ENCODE measurements at regions not wholly inside any gene's neighbourhood (a gene's known extent, or its start where the extent isn't known, plus 50 kb on each side); places are given as distances from the start of the nearest gene placed in this dataset.

DNA sequence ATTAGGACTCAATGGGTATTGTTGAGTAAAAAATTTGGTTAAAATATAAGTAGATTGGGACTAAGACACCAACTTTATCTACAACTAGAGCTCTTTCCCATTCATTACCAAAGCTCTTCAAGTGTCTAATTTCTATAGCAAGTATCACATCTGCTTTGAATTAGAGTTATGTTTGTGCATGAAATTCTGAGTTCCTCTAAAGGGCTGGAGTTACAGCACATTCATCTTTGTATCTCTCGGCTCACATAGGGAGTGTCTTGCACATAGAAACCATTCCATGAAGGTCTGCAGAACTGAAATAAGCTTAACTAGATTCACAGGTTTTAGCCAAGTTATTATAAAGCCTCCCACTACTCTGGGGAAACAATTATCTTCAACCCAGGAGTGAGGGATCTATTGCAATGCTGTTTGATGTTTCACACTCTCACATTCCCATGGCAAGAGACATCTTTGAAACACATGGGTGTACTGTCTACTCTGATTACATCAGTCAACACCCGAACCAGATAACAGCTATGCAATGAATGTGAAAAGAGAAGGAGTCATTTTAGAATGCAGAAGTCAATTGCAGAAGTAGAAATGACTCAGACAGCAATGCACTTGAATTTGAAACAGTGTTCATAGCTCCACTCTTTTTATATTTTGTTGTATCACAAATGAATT is 93.1 kb upstream of the KBTBD8 start:
- ChIA-PET CTCF (interaction anchor here (0.6 kb wide), 1 partner anchor 566 kb away, joined by 3 read pairs; no protein-coding TSS in a partner anchor), POLR2A (no interaction called here)
- Histone ChIP-seq H3K9me3 (ENCODE audit: control insufficient read depth, insufficient read depth, low read depth, low read length) (no peaks in the 10 kb centered on the region), H3K27ac (ENCODE audit: extremely low read depth, low read depth, low read length) (no peak overlapping the region), H3K4me3 (ENCODE audit: low read depth, low read length) (no peak overlapping the region), H3K36me3 (ENCODE audit: control insufficient read depth in 2 of 2, insufficient read depth in 1 of 2, low read length in 2 of 2) (no peaks in the 10 kb centered on the region), H3K4me1 (ENCODE audit: control insufficient read depth, insufficient read depth, low read length) (no peaks in the 10 kb centered on the region)
- TF ChIP-seq PRDM1 (tag by site-specific recombination; IDR thresholded peaks at IDR 0.05) (no peak), EGR2 (tag by site-specific recombination; IDR thresholded peaks at IDR 0.05; ENCODE audit: low read depth) (no peak), ZNF416 (tag by site-specific recombination; IDR thresholded peaks at IDR 0.05) (no peak), ZNF596 (tag by site-specific recombination; IDR thresholded peaks at IDR 0.05) (no peak), ZNF433 (tag by site-specific recombination; IDR thresholded peaks at IDR 0.05; ENCODE audit: low read depth) (no peak), ZNF184 (tag by site-specific recombination; IDR thresholded peaks at IDR 0.05) (no peak), ZNF157 (tag by site-specific recombination; IDR thresholded peaks at IDR 0.05) (no peak), ZNF366 (tag by site-specific recombination; conservative IDR thresholded peaks at IDR 0.05) (no peak), HOXC10 (CRISPR knock-in tag; IDR thresholded peaks at IDR 0.05) (no peak), ZNF404 (tag by site-specific recombination; IDR thresholded peaks at IDR 0.05) (no peak), KLF9 (tag by site-specific recombination; IDR thresholded peaks at IDR 0.05; ENCODE audit: low read depth) (no peak), ZNF174 (tag by site-specific recombination; IDR thresholded peaks at IDR 0.05) (no peak), ZNF324 (tag by site-specific recombination; IDR thresholded peaks at IDR 0.05) (no peak)
- TF ChIP-seq, protein P1, sequence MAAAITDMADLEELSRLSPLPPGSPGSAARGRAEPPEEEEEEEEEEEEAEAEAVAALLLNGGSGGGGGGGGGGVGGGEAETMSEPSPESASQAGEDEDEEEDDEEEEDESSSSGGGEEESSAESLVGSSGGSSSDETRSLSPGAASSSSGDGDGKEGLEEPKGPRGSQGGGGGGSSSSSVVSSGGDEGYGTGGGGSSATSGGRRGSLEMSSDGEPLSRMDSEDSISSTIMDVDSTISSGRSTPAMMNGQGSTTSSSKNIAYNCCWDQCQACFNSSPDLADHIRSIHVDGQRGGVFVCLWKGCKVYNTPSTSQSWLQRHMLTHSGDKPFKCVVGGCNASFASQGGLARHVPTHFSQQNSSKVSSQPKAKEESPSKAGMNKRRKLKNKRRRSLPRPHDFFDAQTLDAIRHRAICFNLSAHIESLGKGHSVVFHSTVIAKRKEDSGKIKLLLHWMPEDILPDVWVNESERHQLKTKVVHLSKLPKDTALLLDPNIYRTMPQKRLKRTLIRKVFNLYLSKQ (tag by site-specific recombination; IDR thresholded peaks at IDR 0.05; ENCODE audit: borderline replicate concordance): no peak
- TF ChIP-seq, protein P2, sequence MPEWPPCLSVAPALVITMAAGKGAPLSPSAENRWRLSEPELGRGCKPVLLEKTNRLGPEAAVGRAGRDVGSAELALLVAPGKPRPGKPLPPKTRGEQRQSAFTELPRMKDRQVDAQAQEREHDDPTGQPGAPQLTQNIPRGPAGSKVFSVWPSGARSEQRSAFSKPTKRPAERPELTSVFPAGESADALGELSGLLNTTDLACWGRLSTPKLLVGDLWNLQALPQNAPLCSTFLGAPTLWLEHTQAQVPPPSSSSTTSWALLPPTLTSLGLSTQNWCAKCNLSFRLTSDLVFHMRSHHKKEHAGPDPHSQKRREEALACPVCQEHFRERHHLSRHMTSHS (tag by site-specific recombination; IDR thresholded peaks at IDR 0.05): no peak
- TF ChIP-seq, protein P3, sequence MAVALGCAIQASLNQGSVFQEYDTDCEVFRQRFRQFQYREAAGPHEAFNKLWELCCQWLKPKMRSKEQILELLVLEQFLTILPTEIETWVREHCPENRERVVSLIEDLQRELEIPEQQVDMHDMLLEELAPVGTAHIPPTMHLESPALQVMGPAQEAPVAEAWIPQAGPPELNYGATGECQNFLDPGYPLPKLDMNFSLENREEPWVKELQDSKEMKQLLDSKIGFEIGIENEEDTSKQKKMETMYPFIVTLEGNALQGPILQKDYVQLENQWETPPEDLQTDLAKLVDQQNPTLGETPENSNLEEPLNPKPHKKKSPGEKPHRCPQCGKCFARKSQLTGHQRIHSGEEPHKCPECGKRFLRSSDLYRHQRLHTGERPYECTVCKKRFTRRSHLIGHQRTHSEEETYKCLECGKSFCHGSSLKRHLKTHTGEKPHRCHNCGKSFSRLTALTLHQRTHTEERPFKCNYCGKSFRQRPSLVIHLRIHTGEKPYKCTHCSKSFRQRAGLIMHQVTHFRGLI (tag by site-specific recombination; IDR thresholded peaks at IDR 0.05): no peak

DNA sequence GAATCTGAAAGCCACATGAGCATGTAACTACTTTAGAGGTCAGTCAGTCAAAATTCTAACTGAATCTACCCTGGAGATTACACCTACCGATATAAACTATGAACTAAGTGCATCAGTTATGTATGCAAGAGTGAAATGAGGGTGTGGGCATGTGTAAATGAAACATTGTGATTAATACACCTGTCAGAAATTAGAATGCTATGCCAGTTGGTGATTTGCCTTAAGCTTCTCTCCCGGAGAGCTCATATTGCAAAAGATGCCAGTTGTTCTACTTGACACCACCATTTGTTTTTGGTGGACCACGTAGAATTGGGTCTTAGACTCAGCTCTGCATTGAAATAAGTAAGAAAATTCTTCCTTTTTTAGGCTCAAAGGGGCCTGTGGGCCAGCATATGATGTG is 91.0 kb upstream of the KBTBD8 start:
- ChIA-PET CTCF (interaction anchor here (0.7 kb wide), 1 partner anchor 18 kb away, joined by 3 read pairs; no protein-coding TSS in a partner anchor), POLR2A (no interaction called here)
- no peaks in the 10 kb centered on the region for H3K36me3 ChIP-seq (ENCODE audit: control insufficient read depth in 2 of 2, insufficient read depth in 1 of 2, low read length in 2 of 2)
- H3K27ac ChIP-seq (ENCODE audit: extremely low read depth, low read depth, low read length): no peak overlapping the region
- H3K9me3 ChIP-seq (ENCODE audit: control insufficient read depth, insufficient read depth, low read depth, low read length): no peaks in the 10 kb centered on the region
- no peak overlapping the region for H3K4me3 ChIP-seq (ENCODE audit: low read depth, low read length)
- H3K4me1 ChIP-seq (ENCODE audit: control insufficient read depth, insufficient read depth, low read length): no peaks in the 10 kb centered on the region
- TF ChIP-seq ZNF473 (tag by site-specific recombination; IDR thresholded peaks at IDR 0.05) (no peak), HOXA7 (CRISPR knock-in tag; IDR thresholded peaks at IDR 0.05; ENCODE audit: borderline replicate concordance) (no peak), ZNF48 (tag by site-specific recombination; IDR thresholded peaks at IDR 0.05) (no peak)
- TF ChIP-seq, protein P4, sequence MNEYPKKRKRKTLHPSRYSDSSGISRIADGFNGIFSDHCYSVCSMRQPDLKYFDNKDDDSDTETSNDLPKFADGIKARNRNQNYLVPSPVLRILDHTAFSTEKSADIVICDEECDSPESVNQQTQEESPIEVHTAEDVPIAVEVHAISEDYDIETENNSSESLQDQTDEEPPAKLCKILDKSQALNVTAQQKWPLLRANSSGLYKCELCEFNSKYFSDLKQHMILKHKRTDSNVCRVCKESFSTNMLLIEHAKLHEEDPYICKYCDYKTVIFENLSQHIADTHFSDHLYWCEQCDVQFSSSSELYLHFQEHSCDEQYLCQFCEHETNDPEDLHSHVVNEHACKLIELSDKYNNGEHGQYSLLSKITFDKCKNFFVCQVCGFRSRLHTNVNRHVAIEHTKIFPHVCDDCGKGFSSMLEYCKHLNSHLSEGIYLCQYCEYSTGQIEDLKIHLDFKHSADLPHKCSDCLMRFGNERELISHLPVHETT (tag by site-specific recombination; IDR thresholded peaks at IDR 0.05): no peak
- TF ChIP-seq, protein P5, sequence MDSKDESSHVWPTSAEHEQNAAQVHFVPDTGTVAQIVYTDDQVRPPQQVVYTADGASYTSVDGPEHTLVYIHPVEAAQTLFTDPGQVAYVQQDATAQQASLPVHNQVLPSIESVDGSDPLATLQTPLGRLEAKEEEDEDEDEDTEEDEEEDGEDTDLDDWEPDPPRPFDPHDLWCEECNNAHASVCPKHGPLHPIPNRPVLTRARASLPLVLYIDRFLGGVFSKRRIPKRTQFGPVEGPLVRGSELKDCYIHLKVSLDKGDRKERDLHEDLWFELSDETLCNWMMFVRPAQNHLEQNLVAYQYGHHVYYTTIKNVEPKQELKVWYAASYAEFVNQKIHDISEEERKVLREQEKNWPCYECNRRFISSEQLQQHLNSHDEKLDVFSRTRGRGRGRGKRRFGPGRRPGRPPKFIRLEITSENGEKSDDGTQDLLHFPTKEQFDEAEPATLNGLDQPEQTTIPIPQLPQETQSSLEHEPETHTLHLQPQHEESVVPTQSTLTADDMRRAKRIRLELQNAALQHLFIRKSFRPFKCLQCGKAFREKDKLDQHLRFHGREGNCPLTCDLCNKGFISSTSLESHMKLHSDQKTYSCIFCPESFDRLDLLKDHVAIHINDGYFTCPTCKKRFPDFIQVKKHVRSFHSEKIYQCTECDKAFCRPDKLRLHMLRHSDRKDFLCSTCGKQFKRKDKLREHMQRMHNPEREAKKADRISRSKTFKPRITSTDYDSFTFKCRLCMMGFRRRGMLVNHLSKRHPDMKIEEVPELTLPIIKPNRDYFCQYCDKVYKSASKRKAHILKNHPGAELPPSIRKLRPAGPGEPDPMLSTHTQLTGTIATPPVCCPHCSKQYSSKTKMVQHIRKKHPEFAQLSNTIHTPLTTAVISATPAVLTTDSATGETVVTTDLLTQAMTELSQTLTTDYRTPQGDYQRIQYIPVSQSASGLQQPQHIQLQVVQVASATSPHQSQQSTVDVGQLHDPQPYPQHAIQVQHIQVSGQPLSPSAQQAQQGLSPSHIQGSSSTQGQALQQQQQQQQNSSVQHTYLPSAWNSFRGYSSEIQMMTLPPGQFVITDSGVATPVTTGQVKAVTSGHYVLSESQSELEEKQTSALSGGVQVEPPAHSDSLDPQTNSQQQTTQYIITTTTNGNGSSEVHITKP (tag by site-specific recombination; IDR thresholded peaks at IDR 0.05): no peak
- TF ChIP-seq, protein P6, sequence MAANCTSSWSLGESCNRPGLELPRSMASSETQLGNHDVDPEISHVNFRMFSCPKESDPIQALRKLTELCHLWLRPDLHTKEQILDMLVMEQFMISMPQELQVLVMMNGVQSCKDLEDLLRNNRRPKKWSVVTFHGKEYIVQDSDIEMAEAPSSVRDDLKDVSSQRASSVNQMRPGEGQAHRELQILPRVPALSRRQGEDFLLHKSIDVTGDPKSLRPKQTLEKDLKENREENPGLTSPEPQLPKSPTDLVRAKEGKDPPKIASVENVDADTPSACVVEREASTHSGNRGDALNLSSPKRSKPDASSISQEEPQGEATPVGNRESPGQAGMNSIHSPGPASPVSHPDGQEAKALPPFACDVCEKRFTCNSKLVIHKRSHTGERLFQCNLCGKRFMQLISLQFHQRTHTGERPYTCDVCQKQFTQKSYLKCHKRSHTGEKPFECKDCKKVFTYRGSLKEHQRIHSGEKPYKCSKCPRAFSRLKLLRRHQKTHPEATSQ (tag by site-specific recombination; IDR thresholded peaks at IDR 0.05): no peak

All from HEK293 (cell line).